MM.1S (cell line): ENCODE measurements at regions not wholly inside any gene's neighbourhood (a gene's known extent, or its start where the extent isn't known, plus 50 kb on each side); places are given as distances from the start of the nearest gene placed in this dataset.

ENCODE experiments used
- DNase-seq: peaks from one replicate; pipeline ENCODE4 v3.0.0-alpha.2; 2015
- H2AFZ ChIP-seq: fragments of 300-600 bp; sonication (generic); 2 replicates; pipeline ENCODE4 v1.6.0; 2016; ENCODE audit warnings: antibody characterized with exemption, low read length
- H3F3A ChIP-seq: fragments of 300-600 bp; sonication (generic); 2 replicates; pipeline ENCODE4 v1.6.1; 2016; ENCODE audit warnings: mild to moderate bottlenecking, antibody characterized with exemption, low read length, moderate library complexity, mixed read lengths; ENCODE audit not compliant: insufficient read depth
- H3K27ac ChIP-seq: fragments of 300-600 bp; sonication (generic); 2 replicates; pipeline ENCODE4 v1.5.1; 2016; ENCODE audit warnings: mild to moderate bottlenecking, low read length
- H3K27me3 ChIP-seq: fragments of 300-600 bp; sonication (generic); replicated peaks from 2 replicates; pipeline ENCODE4 v1.6.0; 2016; ENCODE audit warnings: low read length; ENCODE audit not compliant: insufficient read depth
- H3K36me3 ChIP-seq: fragments of 300-600 bp; sonication (generic); replicated peaks from 2 replicates; pipeline ENCODE4 v1.6.1; 2016; ENCODE audit warnings: mild to moderate bottlenecking, low read length, mixed read lengths; ENCODE audit not compliant: insufficient read depth
- H3K4me1 ChIP-seq: fragments of 300-600 bp; sonication (generic); 2 replicates; pipeline ENCODE4 v1.6.1; 2016; ENCODE audit warnings: low read length, mixed read lengths
- H3K4me2 ChIP-seq: fragments of 300-600 bp; sonication (generic); 2 replicates; pipeline ENCODE4 v1.6.0; 2016; ENCODE audit warnings: low read depth, low read length
- H3K4me3 ChIP-seq: fragments of 300-600 bp; sonication (generic); 2 replicates; pipeline ENCODE4 v1.5.1; 2016; ENCODE audit warnings: low read length, mixed read lengths
- H3K79me2 ChIP-seq: fragments of 300-600 bp; sonication (generic); 2 replicates; pipeline ENCODE4 v1.6.1; 2016; ENCODE audit warnings: mixed run types, low read length, mixed read lengths
- H3K9ac ChIP-seq: fragments of 300-600 bp; sonication (generic); 2 replicates; pipeline ENCODE4 v1.6.1; 2016; ENCODE audit warnings: low read length, mixed read lengths
- H3K9me2 ChIP-seq: fragments of 300-600 bp; sonication (generic); replicated peaks from 2 replicates; pipeline ENCODE4 v1.6.1; 2016; ENCODE audit warnings: mild to moderate bottlenecking, low read length, mixed read lengths; ENCODE audit not compliant: insufficient read depth
- H3K9me3 ChIP-seq: fragments of 300-600 bp; sonication (generic); replicated peaks from 2 replicates; pipeline ENCODE4 v1.6.1; 2016; ENCODE audit warnings: mild to moderate bottlenecking, low read length, mixed read lengths; ENCODE audit not compliant: insufficient read depth
- H4K20me1 ChIP-seq: fragments of 300-600 bp; sonication (generic); 2 replicates; pipeline ENCODE4 v1.6.1; 2016; ENCODE audit warnings: mild to moderate bottlenecking, low read length, moderate library complexity, mixed read lengths; ENCODE audit not compliant: insufficient read depth
- CTCF ChIP-seq: fragments of 300-600 bp; sonication (generic); IDR thresholded peaks from 2 replicates; pipeline ENCODE4 v1.5.1; 2016; ENCODE audit warnings: antibody characterized with exemption, low read length, mixed read lengths
- EZH2 ChIP-seq: fragments of 300-600 bp; sonication (generic); optimal IDR thresholded peaks from 2 replicates; pipeline ENCODE3; 2017; ENCODE audit warnings: low read depth, mild to moderate bottlenecking, antibody characterized with exemption, low read length, mixed read lengths
- EZH2phosphoT487 ChIP-seq: fragments of 300-600 bp; sonication (generic); IDR thresholded peaks from 2 replicates; pipeline ENCODE4 v1.6.1; 2018; ENCODE audit warnings: antibody characterized with exemption, low read length

- no peak overlapping the region for H2AFZ ChIP-seq
- no peak overlapping the region for H3K4me3 ChIP-seq
- DNase-seq: no peak
- H3F3A ChIP-seq: no peaks in the 10 kb centered on the region
- no peaks in the 10 kb centered on the region for H3K9me3 ChIP-seq
- no peaks in the 10 kb centered on the region for H4K20me1 ChIP-seq
- no peaks in the 10 kb centered on the region for H3K27me3 ChIP-seq
- no peak overlapping the region for H3K9ac ChIP-seq
- TF ChIP-seq EZH2phosphoT487 (no peak), EZH2 (no peak), CTCF (no peak)
- no peaks in the 10 kb centered on the region for H3K4me1 ChIP-seq
- no peaks in the 10 kb centered on the region for H3K36me3 ChIP-seq
- H3K79me2 ChIP-seq: no peaks in the 10 kb centered on the region
- no peaks in the 10 kb centered on the region for H3K9me2 ChIP-seq
- H3K4me2 ChIP-seq: no peak overlapping the region
- H3K27ac ChIP-seq: no peak overlapping the region
Measured at GRCh38 chr6:147831356-147831755, 322.9 kb downstream of the SAMD5 start.

- Histone ChIP-seq H4K20me1 (no peaks in the 10 kb centered on the region), H3F3A (no peaks in the 10 kb centered on the region), H3K9me2 (no peaks in the 10 kb centered on the region), H3K36me3 (no peaks in the 10 kb centered on the region), H3K9ac (no peak overlapping the region), H3K4me1 (no peaks in the 10 kb centered on the region), H3K27ac (no peak overlapping the region), H3K79me2 (no peaks in the 10 kb centered on the region), H3K9me3 (no peaks in the 10 kb centered on the region), H3K4me3 (no peak overlapping the region), H3K4me2 (no peak overlapping the region), H2AFZ (no peak overlapping the region), H3K27me3 (no peaks in the 10 kb centered on the region)
- no peak for DNase-seq
- TF ChIP-seq EZH2: no peak
- TF ChIP-seq EZH2phosphoT487: no peak
- no peak for TF ChIP-seq CTCF
Measured at GRCh38 chr6:147833607-147834006, 325.1 kb downstream of the SAMD5 start.

- no peaks in the 10 kb centered on the region for H3K4me1 ChIP-seq
- DNase-seq: no peak
- H3K36me3 ChIP-seq: no peaks in the 10 kb centered on the region
- H4K20me1 ChIP-seq: no peaks in the 10 kb centered on the region
- no peak overlapping the region for H3K4me2 ChIP-seq
- no peaks in the 10 kb centered on the region for H3K9me2 ChIP-seq
- H3K79me2 ChIP-seq: no peaks in the 10 kb centered on the region
- TF ChIP-seq EZH2phosphoT487: no peak
- no peak for TF ChIP-seq CTCF
- TF ChIP-seq EZH2: no peak
- no peaks in the 10 kb centered on the region for H3F3A ChIP-seq
- H3K27me3 ChIP-seq: no peaks in the 10 kb centered on the region
- no peak overlapping the region for H2AFZ ChIP-seq
- no peaks in the 10 kb centered on the region for H3K9me3 ChIP-seq
- no peak overlapping the region for H3K9ac ChIP-seq
- H3K27ac ChIP-seq: no peak overlapping the region
- H3K4me3 ChIP-seq: no peak overlapping the region
Measured at GRCh38 chr6:147834084-147834776, 325.7 kb downstream of the SAMD5 start.
